Mucosa of descending colon (tissue), 3 donors: ENCODE measurements at regions not wholly inside any gene's neighbourhood (a gene's known extent, or its start where the extent isn't known, plus 50 kb on each side); places are given as distances from the start of the nearest gene placed in this dataset.

ENCODE experiments used
- ATAC-seq: fragments of 200-7000 bp; cut with Tn5 transposase; one replicate; pipeline ENCODE4 v1.9.1; 2020; ENCODE audit warnings: mild to moderate bottlenecking, moderate library complexity
- DNase-seq, 3 donors: peaks; one replicate each; pipeline ENCODE4 v3.0.0-alpha.2; 2020
- H3K36me3 ChIP-seq: fragments of 200-600 bp; one replicate; pipeline ENCODE4 v1.8.0; 2021; ENCODE audit warnings: low read depth, mild to moderate bottlenecking
- H3K4me1 ChIP-seq: fragments of 200-600 bp; one replicate; pipeline ENCODE4 v1.8.0; 2021; ENCODE audit warnings: low read depth, mild to moderate bottlenecking
- H3K4me3 ChIP-seq: fragments of 200-600 bp; one replicate; pipeline ENCODE4 v1.8.0; 2021; ENCODE audit warnings: mild to moderate bottlenecking
- H3K9me3 ChIP-seq: fragments of 200-600 bp; one replicate; pipeline ENCODE4 v1.8.0; 2021; ENCODE audit warnings: mild to moderate bottlenecking
- CTCF ChIP-seq: fragments of 200-600 bp; IDR thresholded peaks from one replicate; pipeline ENCODE4 v1.8.0; 2022; ENCODE audit warnings: antibody characterized with exemption, mild to moderate bottlenecking
- intact Hi-C, 2 donors: fragments of 100-400 bp; cut with DNase I in 1 of 2; cut with micrococcal nuclease in 1 of 2; formaldehyde crosslinking; loops; one replicate each; pipeline versions ENCODE4 v1.11.0 to v1.11.1; 2022; cut with DNase I, micrococcal nuclease
- donor health status: DM: no; HTN: no; CAD: no; lungs with moderate emphysema.
- donor health status: DM: no; HTN: no; CAD: no.
- donor health status: DM: no; HTN: yes; CAD: no.

GRCh38 chr5:165928971-165929370 is 2362.5 kb upstream of the WWC1 start:
- ATAC-seq (no peak), DNase-seq (no peak)
- Histone ChIP-seq H3K4me3 (no peak overlapping the region), H3K9me3 (peaks cover 7% of the 10 kb centered on the region), H3K4me1 (no peaks in the 10 kb centered on the region), H3K36me3 (no peaks in the 10 kb centered on the region)
- TF ChIP-seq CTCF: no peak
- intact Hi-C loops: no loop called here

- H3K4me1 ChIP-seq: no peaks in the 10 kb centered on the region
- intact Hi-C loops: no loop called here
- no peak for ATAC-seq
These were observed 2350.9 kb upstream of the WWC1 start for GRCh38 chr5:165940541-165940940.

GRCh38 chr5:165956854-165957253 is 2334.6 kb upstream of the WWC1 start:
- TF ChIP-seq CTCF: no peak
- Histone ChIP-seq H3K36me3 (no peaks in the 10 kb centered on the region), H3K4me1 (no peaks in the 10 kb centered on the region), H3K9me3 (peaks cover 10% of the 10 kb centered on the region), H3K4me3 (no peak overlapping the region)
- no peak for ATAC-seq
- DNase-seq: no peak
- intact Hi-C loops: no loop called here

More at GRCh38 chr5:165940541-165940940, 2350.9 kb upstream of the WWC1 start:
- no peak for DNase-seq
- Histone ChIP-seq H3K9me3 (peaks cover 4% of the 10 kb centered on the region), H3K36me3 (no peaks in the 10 kb centered on the region), H3K4me3 (no peak overlapping the region)
- TF ChIP-seq CTCF: no peak

GRCh38 chr5:165981671-165982070 is 2309.8 kb upstream of the WWC1 start:
- intact Hi-C loops: no loop called here
- no peak for ATAC-seq
- DNase-seq: no peak
- no peak for TF ChIP-seq CTCF
- Histone ChIP-seq H3K4me1 (no peaks in the 10 kb centered on the region), H3K9me3 (peaks cover 6% of the 10 kb centered on the region), H3K4me3 (no peak overlapping the region), H3K36me3 (no peaks in the 10 kb centered on the region)

GRCh38 chr5:165996201-165996875 is 2295.1 kb upstream of the WWC1 start:
- no peak for TF ChIP-seq CTCF
- no peak for ATAC-seq
- Histone ChIP-seq H3K4me1 (no peaks in the 10 kb centered on the region), H3K36me3 (no peaks in the 10 kb centered on the region), H3K9me3 (peaks cover 3% of the 10 kb centered on the region), H3K4me3 (no peak overlapping the region)
- intact Hi-C loops: no loop called here
- no peak for DNase-seq
